Kidney tubule cell (primary cell): ENCODE measurements at regions not wholly inside any gene's neighbourhood (a gene's known extent, or its start where the extent isn't known, plus 50 kb on each side); places are given as distances from the start of the nearest gene placed in this dataset.
A peak's percentile ranks its signal among the peaks of the same experiment; 100 is the strongest.
"Not testable (repeated sequence)": the region's sequence is repeated elsewhere in the genome, so short reads cannot be mapped to it uniquely, and the experiment has no call there.

ENCODE experiments used
- DNase-seq: peaks from one replicate; pipeline ENCODE4 v3.0.0-alpha.2; 2018; ENCODE audit warnings: low spot score

DNA sequence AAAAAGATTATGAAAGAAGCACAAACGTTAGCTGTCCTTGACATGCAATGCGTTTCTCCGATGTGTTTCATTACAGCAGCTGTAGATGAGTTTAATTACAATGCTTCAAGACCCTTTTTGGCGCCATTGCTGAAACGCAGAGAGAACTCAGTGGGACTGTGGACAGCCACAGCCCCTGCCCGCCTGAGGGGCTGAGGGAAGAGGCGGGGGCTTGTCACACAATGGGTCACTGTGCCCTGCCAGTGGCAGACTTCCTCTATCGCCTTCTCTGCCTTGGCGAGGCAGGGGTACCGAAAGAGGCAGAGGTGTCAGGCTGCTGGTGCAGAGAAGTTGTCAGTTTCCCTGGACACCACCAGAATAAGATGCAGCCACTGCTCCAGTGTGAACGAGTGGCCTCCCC, 252.0 kb downstream of the NR2F2 start:
- DNase-seq = no peak

DNA sequence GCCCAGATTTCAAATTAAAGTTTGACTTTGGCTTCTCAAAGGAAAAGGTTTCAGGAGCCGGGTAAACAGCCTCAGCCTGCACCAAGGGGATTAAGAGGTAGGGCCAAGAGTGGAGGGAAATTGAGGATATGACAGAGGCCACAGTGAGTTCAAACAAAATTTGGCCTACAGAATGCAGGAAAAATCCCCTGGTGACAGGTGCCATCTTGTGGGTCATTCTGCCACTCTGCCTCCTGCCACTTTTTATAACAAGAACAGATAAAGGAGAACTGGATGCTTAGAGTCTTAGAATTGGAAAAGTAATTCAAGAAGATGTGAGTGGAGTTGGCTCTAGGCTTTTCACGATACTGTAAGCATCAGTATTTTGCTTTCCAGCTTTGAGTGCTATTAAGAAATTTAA, 253.2 kb downstream of the NR2F2 start:
- peak; percentile 47 for DNase-seq

DNA sequence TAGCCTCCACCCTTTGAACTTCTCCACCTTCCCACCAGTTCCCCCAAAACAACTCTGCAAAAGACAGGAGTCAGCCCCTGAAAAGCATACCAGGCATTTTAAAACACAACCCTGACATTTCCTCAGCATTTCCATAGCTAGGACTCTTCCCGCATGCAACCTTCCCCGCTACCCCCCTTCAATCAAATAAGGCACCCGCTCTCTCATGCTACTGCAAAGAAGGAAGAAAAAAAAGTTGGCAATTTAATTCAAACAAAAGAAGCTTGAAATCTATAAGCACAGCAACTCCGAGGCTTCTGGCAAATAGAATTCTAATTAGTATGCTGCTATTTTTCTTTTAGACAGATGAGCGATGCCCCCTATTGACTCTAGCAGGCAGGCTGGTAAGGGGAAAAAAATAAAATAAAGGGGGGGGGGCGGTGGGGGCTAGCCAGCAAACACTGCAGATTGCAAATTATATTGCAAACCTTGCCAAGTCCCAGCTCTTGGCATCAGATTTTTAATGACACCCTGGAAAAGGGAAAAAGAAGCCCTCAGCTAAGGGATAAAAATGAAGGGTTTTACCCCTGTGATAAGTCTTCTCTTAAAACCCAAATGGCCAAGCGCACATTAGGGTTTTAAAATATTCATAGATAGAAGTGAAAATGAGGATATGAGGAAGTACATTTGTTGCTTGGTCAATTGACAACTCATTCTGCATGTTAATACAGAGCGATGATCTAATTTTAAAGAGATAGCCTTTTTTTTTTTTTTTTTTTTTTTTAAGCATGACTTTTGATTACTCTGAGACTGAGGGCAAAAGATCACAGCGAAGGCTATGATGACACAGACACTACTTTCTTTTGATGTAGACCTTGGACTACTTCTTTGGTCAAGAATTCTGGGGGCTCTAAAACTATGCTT, 255.2 kb downstream of the NR2F2 start:
- peak; percentile 20 for DNase-seq

DNA sequence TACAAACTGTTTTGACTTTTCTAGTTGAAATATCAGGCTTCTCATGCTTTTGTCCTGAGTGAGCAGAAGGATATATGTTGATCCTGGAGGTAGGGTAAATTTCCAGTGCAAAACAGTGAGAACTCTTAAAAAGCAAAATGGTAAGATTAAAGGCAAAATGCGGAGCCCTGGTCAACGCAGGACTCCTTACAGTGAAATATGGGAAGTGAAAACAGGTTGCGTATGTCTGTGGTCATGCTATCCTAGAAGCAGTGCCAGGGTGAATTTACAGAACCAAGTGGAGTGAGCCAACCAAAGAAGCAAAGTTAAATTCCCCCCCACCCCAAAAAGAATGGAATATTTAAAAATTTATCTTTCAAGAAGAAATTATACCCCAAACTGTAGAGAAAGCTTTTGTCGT, 256.4 kb downstream of the NR2F2 start:
- DNase-seq = no peak

DNA sequence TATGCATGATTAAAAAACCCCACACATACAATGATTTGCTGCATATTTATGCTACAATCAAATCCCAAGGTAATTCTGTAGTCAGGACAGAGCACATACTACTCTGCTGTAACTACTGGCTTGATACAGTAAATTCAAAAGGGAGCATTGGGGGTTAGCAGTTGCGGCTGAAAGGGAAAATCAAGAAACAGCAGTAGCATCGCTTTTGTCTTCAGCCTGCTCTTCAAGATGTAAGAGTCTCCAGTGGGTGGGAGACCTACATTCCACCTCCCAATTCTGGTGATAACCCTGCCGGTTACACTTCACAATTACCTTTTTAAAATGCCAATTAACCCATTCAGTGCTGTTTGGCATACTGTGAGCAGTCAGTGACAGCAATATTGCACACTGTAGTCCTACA, 259.4 kb downstream of the NR2F2 start:
- no peak for DNase-seq

DNA sequence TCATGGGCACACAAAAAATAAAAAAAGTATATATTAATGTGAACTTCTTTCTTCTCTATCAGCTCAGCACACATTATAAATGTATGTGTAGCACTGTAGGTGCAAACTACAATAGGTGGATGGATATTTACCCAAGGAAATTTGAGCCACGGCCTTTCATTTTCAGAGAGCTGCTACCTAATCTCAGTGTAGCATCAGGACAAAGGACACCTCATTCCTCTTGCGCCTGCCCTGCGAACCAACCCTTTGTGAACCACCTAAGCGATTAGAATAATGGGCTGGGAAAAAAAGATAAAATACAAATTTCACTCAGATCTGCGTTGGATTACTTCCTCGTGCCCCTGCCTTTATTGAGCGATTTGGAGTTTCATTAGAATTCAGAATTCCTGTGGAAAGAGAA, 263.2 kb downstream of the NR2F2 start:
- no peak for DNase-seq

DNA sequence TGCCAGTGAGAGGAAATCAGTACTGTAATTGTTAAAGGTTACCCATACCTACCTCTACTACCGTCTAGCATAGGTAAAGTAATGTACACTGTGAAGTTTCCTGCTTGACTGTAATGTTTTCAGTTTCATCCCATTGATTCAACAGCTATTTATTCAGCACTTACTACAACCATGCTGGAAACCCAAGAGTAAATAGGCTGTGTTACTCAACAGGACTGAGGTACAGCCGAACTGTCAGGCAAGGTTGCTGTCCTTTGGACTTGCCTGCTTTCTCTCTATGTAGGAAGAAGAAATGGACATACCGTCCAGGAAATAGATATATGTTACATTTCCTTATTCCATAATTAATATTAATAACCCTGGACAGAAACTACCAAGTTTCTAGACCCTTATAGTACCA, 265.5 kb downstream of the NR2F2 start:
- no peak for DNase-seq

DNA sequence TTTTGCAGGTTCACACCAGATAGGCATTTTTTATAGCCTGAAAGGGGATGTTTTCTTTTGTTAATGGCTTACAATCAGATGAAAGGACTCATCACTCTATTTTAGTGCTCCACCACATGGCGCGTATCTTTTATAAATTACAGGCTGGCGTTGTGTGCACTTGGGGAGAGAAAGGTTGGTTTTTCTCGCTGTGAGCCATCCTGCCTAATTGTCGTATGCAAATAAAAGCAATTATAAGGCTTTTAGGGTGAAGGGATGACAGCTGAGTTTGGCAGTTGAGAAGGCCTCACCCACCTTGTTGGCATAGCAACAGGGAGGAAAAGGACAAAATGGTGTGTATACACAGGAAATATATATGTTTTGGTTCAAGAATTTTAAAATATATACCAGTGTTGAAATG, 268.0 kb downstream of the NR2F2 start:
- no peak for DNase-seq

DNA sequence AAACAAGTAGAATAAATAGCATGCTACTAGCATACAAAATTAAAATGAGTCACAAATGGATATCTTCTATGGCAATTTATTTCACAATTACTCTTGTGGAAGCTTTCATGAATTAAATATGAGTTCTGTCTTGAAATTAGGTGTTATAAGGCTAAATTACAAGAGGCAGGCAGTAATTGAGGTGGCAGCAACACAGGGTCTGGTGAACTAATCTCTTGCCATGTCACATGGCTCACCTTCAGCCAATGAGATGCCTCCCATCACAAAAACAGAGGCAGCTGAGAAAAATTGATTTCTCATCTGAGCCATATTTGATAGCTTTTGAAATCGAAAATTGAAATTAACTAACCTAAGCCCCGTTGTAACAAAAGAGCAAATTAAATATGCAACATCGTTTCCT, 268.8 kb downstream of the NR2F2 start:
- no peak for DNase-seq

DNA sequence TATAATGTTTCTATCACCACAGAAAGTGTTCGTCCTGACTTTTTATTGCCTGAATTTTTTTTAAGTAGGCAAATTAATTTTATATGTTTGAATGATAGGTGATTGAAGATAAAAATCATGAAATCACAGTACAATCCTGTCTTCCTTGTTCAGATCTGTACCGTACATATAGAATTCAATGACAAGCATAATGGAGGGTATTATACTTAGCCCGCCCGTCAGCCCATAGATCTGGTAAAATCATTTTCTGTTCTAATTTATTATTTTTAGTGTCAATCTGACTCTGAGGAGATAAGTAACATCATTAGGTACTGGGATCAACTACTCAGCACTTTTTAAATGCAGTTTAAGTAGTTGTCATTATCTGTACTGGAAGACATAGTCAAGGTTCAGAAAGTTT, 269.9 kb downstream of the NR2F2 start:
- no peak for DNase-seq

DNA sequence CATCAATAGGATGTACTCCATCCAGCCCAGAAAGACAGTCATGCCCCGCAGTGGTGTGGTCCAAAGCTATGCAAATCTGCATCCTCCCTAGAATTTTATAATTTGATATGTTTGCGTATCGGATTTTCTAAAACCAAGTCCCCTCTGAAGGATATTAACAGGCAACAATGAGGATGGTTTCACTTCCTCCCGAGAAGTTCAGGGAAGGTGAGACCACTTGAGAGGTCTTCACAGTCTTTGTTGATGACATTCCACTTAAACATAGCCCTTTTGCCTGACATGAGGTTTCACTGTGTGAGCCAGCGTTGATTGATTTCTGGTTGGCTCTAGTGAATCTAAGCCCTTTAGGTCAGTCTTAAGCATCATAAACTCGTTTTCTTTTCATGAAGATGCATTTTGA, 276.1 kb downstream of the NR2F2 start:
- DNase-seq = no peak

DNA sequence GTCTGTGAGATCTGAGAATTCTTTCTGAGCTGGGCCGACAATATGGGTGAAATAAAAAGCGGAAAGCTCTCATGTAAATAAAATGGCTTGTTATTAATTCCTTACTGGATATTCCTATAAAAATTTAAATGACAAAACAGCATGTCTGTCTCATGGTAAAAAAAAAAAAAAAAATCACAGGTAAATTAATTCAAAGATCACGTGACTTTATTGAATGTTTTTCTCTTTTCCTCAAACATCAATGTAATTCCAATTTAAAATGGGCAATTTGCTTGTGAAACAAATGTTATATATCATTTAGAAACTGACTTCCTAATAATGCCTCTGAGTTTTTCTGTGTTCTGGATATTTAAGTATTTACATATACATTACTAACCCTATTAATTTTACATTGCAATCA, 280.3 kb downstream of the NR2F2 start:
- DNase-seq = no peak

DNA sequence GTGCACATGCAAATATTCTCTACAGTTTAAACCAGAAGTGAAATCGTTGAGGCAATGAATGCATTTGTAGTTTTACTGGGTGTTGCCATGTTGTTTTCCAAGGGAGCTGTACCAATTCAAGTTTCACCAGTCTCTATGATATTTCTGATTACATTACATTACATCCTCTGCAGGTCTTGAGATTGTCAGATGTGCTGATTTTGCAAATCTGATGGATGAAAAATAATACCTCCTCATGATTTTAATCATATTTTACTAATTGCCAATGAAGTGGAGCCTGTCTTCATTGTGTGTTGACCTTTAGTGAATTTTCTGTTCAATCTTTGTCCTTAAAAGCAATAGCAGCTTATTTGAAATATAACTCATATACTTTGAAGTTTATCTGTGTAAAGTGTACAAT, 282.4 kb downstream of the NR2F2 start:
- no peak for DNase-seq

DNA sequence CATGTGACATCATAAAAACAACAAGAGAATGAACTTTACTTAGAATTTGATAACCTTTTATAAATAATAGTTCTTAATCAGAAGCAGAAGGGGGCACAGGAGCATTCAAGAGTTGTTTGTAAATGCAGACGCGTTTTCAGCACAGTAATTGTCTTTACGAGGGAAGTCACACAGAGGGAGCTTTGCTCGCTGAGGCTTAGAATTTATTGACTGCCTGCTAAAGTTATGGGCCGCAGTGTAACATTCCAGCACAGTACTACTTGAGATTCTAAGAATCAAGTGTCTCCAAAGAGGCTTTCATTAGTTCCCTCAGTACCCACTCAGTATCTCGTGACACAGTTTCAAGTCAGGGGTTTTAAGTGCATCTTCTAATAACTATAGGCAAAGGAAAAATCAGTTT, 288.7 kb downstream of the NR2F2 start:
- no peak for DNase-seq

DNA sequence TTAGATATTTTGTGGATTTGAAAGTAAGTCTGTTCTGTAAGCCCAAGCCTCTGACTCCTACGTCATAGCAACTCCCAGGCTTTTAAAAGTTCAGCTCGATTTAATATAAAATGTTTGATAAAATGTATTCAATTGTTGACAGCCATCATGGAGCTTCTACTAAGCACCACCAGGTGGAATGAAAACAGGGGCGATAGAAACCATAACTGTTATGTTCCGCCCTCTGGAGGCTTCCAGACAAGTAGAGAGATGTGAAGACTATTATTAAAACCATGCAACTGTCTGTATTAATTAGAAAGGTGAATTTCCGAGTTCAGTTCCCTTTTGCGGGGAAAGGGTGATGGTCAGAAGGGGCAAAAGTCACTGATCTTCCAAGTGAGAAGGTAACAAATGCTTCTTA, 292.2 kb downstream of the NR2F2 start:
- DNase-seq = no peak

DNA sequence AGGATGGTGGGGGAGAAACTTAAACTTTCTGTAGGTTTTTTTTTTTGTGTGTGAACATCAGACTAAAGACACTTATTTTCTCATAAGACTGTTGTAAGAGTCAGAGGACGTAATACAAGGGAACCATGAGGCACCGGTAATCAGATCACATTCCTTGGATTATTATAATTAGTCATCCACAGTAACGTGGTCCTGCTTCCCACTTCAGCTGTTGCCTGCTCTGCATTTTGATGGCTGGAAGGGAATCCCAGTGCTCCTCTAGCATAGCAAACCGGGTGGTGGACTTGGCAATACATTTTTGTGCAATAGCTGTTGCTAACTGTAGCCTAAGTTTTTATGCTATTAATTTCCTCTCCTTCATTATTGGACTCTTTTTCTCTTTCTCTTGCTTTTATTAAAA, 294.8 kb downstream of the NR2F2 start:
- DNase-seq = no peak

DNA sequence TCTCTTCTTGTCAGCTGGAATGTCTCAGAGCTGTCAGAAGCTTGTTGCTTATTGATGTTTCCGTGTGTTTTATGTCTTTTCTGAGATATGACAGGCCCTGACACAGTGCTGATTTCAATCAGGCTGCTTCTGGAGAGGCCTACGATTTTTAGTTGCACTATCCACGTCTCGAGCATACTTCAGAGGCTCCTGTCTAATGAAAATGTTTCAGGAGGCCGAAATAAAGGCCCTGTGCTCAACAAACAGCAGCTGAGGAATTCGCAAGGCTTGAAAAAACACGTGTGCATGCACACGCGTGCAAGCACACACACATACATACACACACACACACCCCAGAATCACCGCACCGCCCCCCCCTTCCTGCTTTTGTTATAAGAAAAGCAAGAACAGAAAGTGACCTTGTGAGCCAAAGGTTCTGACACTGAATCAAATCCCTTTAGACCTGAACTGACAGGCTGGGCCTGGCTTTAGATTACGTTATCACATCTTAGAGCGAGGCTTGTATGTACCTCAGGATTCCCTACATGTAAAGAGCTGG, 296.6 kb downstream of the NR2F2 start:
- DNase-seq = no peak

DNA sequence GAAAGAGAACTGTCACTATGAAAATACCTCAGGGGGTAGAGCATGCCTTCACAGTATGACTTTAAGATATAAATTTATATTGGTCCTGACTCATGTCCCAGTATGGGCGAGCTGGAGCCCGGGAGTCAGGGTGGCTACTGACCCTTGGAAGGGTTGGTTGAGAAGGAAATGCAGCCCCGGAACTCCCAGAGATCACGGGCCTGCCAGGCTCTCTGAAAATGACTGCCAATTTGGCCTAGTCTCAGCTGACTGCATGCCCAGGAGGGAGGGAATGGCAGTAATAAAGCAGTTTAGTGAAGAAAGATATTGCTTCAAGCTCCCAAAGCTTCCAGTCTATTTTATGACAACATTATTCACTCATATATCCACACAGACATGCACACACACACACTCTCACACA, 299.0 kb downstream of the NR2F2 start:
- peak; percentile 45 for DNase-seq

DNA sequence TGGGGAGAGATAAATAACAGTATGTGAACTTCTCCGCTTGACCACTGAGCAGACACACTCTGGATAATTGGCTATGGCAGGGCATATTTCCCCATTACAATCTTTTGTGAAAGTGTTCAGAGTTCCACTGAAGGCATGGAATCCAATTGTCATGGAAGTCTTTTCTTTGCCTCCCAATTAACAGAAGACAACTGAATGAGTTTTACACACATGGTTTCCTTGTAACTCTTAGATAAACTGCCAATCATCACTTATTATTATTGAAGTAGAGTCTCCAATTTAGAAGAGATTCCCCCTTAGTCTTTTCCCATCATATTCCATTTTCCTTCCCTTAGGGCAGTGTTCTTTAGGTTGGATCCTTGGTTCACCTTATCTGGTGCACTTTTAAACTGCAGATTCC, 308.3 kb downstream of the NR2F2 start:
- DNase-seq = no peak

DNA sequence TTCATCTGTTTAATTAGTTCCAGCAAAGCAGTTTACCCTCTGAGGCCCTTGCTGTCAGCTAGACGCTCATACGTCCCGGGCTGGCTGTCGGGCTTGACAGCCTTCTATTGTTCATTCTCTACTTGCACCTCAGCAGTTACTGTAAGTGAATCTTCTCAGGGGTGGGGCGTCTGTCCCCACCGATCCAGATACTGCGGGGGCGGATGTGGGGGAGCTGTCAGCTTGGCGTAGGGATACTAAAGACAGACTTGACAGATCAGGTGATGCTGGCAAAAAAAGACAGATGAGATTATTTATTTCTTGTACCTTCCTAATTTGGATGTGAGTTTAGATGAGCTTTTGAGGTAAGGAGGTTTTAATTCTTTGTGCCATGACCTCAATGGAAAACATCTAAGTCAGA, 315.3 kb downstream of the NR2F2 start:
- no peak for DNase-seq

DNA sequence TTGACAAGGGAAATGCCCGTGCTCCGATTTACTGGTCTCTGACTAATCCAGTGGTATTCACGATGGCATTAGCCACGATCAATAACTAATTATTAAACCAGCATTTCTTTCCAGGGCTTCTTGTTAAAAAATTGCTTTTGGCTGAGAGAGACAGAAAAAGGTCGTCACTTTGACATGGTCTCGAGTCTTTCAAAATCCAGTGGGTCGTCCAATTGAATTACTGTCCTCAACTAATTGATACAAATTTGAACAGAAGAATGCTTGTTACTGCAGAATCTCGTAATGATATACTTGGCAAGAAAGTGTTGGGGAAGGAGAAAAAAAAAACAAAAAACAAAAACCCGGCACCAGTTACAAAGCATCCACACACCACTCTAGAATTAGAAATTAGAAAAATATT, 318.4 kb downstream of the NR2F2 start:
- DNase-seq = no peak

DNA sequence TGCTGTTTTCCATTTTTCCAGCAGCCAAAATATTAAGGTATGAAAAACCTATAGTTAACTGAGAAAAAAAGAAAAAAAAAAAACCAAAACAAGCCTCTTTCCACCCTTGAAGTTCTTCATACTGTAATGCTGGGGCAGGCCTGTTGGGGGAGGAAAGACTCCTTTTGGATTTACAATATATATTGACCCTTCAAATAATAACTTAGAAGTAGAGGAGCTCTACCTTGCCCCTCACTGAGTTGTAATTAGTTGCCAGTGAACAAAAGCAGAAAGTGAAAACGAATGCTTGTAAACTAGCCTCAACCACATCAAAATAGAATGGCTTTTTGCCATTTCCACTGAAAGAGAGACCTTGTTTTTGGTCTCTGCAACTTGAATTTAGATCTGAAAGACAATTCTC, 326.6 kb downstream of the NR2F2 start:
- no peak for DNase-seq

DNA sequence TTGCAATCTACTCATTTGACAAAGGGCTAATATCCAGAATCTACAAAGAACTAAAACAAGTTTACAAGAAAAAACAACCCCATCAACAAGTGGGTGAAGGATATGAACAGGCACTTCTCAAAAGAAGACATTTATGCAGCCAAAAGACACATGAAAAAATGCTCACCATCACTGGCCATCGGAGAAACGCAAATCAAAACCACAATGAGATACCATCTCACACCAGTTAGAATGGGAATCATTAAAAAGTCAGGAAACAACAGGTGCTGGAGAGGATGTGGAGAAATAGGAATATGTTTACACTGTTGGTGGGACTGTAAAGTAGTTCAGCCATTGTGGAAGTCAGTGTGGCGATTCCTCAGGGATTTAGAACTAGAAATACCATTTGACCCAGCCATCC, 336.5 kb downstream of the NR2F2 start:
- not testable (repeated sequence) for DNase-seq

DNA sequence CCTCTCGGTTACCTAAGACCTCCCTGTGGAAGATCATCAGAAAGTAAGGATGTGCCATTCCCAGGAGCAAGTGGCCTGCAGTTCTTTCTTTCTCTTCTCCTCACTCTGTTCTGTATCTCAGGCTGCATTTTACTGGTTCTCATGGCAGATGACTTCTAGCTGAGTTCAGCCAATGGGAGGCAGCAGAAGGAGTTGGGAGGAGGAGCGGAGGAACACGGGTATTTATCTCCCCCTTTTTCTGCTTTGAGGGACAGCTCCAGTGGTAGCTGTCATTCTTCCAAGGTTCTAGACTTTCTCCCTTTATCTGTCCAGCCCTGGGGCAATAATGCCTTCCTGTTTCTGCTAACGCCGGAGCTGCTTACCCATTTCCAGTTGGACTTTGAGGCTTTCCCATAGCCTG, 339.9 kb downstream of the NR2F2 start:
- DNase-seq = no peak
